Hematopoietic multipotent progenitor cell treated with erythropoietin and hydrocortisone succinate and interleukin-3 and kit ligand, for 6 days (in vitro differentiated cells): ENCODE measurements at regions not wholly inside any gene's neighbourhood (a gene's known extent, or its start where the extent isn't known, plus 50 kb on each side); places are given as distances from the start of the nearest gene placed in this dataset.

Source experiments
- DNase-seq: peaks from one replicate; pipeline ENCODE4 v3.0.0-alpha.2; 2015

DNA sequence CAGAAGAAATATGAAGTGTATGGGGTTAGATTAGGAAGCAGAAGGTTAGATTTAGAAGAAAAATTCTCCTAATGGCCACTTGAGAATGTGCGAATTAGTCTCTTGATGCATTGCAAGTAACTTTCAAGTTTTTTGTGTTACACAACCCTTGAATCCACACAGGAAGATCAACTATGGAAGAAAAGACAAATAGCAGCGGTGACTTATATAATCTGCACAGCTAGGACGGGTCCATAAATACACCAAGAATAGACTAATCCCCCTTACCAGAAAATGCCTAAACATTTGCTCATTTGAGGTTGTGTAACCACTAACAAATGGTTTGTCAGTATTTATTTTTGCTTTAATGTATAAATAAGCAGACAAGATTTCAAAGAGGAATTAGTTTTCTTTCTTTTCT lies 182.6 kb downstream of the TGFB2 start:
- no peak for DNase-seq

GRCh38 chr1:218529646-218530300 lies 184.6 kb downstream of the TGFB2 start:
- DNase-seq: no peak

- no peak for DNase-seq
These were observed 186.8 kb downstream of the TGFB2 start for GRCh38 chr1:218531936-218532335.

DNA sequence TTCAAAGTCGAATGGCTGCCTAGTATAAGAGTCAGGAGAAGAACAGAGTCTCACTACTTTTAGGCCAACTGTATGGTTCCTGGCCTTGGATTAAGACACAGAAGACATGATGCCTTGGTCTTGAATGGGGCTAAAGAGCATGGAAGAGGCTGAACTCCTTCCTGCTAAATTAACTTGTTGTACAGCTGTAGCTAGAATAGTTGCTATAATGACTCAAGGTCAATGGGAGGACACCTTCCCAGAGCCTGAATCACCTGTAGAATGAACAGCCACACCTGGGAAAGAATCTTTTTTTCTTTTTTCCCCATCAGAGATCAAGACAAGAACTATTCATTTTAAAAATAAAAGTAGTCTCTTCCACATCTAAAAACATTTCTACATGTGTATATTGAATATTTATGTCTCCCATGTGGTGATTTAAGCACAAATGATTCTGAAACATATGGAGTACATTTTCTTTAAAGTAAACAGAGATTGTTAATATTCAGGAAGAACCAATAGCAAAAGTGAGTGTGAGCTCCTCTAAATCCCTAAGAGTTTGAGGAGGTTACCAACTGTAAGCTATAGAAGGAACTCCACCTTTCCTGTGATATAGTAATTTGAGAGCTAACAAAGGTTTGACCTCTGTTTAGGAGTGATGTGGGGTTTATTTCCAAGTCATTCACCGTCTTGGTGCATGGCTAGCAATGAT lies 191.3 kb downstream of the TGFB2 start:
- no peak for DNase-seq

GRCh38 chr1:218537122-218537913 lies 192.2 kb downstream of the TGFB2 start:
- no peak for DNase-seq

DNA sequence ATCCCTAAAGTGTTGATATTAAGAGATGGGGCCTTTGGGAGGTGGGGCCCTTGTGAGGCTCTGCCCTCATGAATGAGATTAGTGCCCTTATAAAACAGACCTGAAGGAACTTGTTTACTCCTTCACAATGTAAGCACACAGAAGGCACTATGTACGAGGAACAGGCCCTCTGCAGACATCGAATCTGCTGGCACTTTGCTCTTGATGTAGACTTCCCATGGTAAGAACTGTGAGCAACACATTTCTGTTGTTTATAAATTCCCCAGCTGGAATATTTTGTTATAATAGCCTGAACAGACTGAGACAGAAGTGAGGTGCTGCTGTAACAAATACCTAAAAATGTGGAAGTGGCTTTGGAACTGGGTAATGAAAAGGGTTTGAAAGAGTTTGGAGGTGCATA lies 193.2 kb downstream of the TGFB2 start:
- no peak for DNase-seq

DNA sequence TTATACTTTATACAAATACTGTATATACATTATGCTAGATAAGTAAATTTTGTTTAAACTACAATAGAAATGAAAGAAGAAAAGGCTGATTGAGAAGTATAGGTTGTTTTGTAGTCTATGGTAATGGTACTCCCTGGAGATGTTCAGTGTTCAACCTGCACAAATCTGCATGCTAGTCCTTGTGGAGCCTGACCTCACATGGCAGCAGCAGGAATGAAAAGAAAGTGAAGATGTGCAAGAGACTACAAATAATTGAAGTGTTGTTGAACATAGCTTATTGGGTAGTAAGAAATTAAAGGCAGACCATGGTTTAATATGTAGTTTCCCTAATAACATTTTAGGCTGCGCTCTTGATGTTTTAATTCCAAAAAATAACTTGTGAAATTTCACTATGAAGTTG lies 201.2 kb downstream of the TGFB2 start:
- no peak for DNase-seq

DNA sequence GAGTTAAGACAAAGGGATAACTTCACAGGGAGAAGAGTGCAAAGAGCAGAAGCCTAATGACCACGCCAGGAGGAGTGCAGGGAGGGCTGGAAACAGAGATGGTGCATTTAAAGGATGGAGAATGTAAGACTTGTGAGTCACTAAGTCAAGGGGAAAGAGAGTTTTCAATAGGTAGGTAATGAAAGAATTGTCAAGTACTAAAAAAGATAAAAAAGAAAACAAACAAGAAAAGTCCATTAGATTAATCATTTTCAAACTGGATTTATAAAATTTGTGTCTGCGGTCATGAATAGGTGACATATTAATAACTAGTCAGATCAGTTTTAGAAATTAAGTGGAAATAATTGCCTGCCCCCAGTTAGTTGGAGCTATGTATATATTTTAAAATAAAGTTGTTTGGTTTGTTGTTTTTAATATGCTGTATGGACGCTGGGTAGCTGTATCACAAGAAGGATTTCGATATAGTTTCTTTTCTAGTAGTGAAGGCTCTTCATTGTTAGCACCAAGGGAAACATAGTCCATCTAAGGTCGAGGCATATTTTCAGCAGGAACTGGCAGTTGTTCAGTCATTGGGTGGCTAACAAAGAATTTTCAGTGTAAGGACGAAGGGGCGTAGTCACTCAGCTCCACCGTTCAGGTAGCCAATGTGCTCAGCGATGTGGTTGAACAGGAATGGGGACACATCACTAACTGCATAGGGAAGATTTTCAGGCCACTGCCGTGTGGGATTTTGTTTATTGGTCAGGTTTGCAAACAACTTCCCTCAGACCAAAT lies 203.0 kb downstream of the TGFB2 start:
- no peak for DNase-seq

DNA sequence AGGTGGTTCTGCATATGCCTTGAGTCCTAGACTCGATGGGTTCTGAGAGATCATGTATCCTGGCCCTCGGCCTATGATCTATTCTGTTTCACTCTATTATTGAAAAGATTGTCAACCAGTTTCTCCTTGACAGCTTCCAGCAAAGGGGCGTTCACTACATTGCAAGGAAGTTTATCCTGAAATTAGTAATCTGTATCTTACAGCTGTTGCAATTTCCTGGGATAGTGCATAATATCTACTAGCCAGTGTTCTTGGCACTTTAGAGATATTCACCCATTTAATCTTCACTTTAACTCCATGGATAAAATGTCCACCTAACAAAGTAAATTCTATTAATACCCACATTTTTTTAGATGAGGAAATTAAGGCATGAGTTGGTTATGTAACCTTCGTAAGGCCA lies 203.6 kb downstream of the TGFB2 start:
- DNase-seq: no peak

DNA sequence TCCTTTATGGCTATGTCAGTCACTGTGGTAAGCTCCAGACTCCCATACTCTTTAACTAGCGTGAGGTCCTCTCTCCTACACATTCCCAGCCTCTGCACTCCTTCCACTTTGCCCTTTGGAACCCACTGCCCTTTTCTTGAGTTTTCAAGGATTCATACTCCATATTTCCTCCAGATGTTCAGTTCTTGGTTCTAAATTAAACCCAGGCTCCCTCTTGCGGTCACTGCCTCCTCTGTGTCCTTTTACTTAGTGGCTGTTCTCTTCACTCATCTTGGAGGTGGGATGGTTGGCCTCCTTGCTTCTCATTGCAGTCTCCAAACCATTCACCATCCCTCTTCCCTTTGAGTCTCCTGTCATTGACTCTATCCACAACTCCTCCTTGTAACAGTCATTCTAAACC lies 208.1 kb downstream of the TGFB2 start:
- no peak for DNase-seq

- no peak for DNase-seq
These were observed 210.9 kb downstream of the TGFB2 start for GRCh38 chr1:218556016-218556415.

- DNase-seq: no peak
These were observed 212.6 kb downstream of the TGFB2 start for GRCh38 chr1:218557731-218558130.

DNA sequence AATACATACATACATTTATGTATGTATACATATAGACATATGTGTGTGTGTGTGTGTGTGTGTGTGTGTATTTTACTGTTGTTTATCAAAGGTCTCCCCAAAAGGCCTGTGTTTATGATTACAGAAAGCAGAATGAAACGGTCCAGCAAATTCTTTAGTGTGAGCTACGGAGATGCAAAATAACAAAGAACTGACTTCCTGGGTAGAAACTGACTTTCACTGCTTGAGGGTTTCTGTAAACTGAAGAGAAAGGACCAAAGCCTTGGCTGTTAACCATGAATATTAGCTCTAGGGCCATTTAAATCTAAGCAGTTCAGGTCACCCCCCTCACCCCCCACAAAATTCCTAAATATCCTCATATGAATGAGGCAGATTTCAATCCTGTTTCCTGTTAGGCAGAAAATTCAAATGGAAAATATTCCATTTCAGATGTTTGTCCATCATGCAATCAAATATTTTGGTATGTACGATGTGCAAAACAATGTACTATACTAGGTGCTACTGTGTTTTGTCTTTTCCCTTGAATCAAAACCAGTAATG lies 213.2 kb downstream of the TGFB2 start:
- no peak for DNase-seq

- DNase-seq: no peak
These were observed 220.2 kb downstream of the TGFB2 start for GRCh38 chr1:218565377-218565776.

DNA sequence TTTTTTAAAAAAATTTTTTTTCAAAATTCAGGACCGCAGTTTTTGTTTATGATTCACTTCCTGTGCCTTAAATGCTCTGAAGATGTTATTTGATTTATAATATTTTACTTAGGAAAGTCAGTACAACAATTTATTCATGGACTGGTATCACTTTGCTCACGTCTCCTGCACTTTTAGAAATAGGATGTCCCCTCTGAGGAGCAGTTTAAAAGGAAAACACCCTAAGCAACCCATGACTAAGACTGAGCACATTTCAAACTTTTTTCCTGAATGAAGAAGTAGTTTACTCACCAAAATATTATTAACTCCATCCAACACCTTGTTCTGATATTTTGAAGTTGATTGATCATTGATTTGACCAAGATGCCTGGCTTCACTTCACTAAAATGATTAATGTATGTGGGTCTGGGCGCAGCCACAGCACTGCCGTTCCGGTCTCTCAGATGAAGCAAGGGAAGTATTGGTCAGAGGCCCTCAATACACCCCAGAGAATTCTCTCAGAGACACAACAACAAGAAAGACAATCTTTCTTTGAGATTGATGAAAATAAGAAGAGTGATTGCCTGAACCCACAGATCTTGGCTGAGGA lies 223.9 kb downstream of the TGFB2 start:
- no peak for DNase-seq

DNA sequence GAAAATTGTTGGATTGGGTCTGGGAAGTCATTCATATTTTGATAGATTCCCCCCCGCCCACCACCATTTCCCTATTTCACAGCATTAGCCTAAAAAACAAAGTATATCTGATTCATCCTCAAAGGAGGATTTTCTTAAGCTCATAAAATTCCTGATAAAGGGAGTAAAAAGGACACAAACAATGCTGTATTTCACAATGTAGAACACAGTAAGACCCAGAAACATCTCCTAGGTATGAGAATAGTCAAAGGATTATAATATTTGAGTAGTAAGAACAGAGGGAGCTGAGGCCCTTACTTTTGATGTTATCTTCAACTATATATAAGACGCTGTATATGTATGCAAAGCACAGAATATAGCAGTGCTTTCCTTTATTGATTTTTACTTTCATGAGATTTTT lies 225.3 kb downstream of the TGFB2 start:
- DNase-seq: no peak

DNA sequence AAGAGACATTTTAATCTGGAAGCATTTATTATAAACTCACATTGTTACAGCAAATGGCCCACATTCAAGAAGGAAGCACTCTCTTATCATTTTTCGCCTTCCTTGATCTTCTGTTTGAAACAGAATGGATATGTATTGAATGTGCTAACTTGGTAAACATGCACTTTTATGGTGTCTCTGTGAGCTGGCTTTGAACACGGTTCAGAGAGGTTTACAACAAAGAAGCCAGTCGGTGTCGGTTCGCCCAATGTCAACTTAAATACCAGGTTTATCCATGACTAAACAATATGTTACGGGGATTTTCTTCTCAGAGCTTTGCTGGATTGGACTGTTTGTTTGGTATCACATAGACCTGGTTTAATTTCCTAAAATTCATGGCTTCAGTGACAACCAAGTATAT lies 226.4 kb downstream of the TGFB2 start:
- DNase-seq: no peak

GRCh38 chr1:218572050-218572449 lies 226.9 kb downstream of the TGFB2 start:
- no peak for DNase-seq

GRCh38 chr1:218573925-218574324 lies 228.8 kb downstream of the TGFB2 start:
- no peak for DNase-seq

- no peak for DNase-seq
These were observed 229.9 kb downstream of the TGFB2 start for GRCh38 chr1:218575079-218575478.

- no peak for DNase-seq
These were observed 230.7 kb downstream of the TGFB2 start for GRCh38 chr1:218575856-218576255.

- no peak for DNase-seq
These were observed 237.5 kb downstream of the TGFB2 start for GRCh38 chr1:218582646-218583045.
